ENCODE measurements at regions not wholly inside any gene's neighbourhood (a gene's known extent, or its start where the extent isn't known, plus 50 kb on each side); places are given as distances from the start of the nearest gene placed in this dataset.

- Histone ChIP-seq H3K27me3 (ENCODE audit: control insufficient read depth, insufficient read depth, low read length) (no peaks in the 10 kb centered on the region), H3K56ac (ENCODE audit: extremely low read depth, insufficient read depth, low read length) (no peak overlapping the region), H2AK9ac (replicated peaks; ENCODE audit: low read depth, low read length, poor library complexity) (no peak overlapping the region), H4K20me1 (ENCODE audit: insufficient read depth, low read length) (no peaks in the 10 kb centered on the region), H3K4ac (ENCODE audit: low read depth, low read length) (no peak overlapping the region), H3K9me1 (ENCODE audit: insufficient read depth, low read length) (no peaks in the 10 kb centered on the region), H2BK15ac (ENCODE audit: low read depth, low read length) (no peak overlapping the region), H3K27ac (ENCODE audit: insufficient read depth, low read length) (no peak overlapping the region), H3K18ac (ENCODE audit: low read depth, low read length) (no peak overlapping the region), H2BK120ac (ENCODE audit: low read depth, low read length) (no peak overlapping the region), H2AFZ (replicated peaks; ENCODE audit: low read length, poor library complexity) (no peak overlapping the region), H3K36me3 (ENCODE audit: control insufficient read depth, insufficient read depth, low read length) (no peaks in the 10 kb centered on the region), H4K8ac (ENCODE audit: low read depth in 2 of 2, low read length in 2 of 2) (no peak overlapping the region), H2BK20ac (ENCODE audit: low read depth, low read length) (no peak overlapping the region), H2AK5ac (ENCODE audit: low read depth, low read length) (no peak overlapping the region), H3K79me1 (ENCODE audit: low read depth in 1 of 2, low read length in 2 of 2) (no peaks in the 10 kb centered on the region), H4K5ac (ENCODE audit: low read depth, low read length) (no peak overlapping the region), H4K91ac (ENCODE audit: insufficient read depth, low read depth, low read length) (no peak overlapping the region), H3K4me1 (ENCODE audit: control insufficient read depth, insufficient read depth, low read length) (no peaks in the 10 kb centered on the region), H2BK5ac (ENCODE audit: low read depth, low read length, poor library complexity, severe bottlenecking) (no peak overlapping the region), H3K4me2 (ENCODE audit: low read depth, low read length) (no peak overlapping the region), H3K9ac (ENCODE audit: low read depth, low read length) (no peak overlapping the region), H3K14ac (replicated peaks; ENCODE audit: low read depth, low read length) (no peak overlapping the region), H3K4me3 (ENCODE audit: insufficient read depth, low read depth, low read length) (no peak overlapping the region), H3K9me3 (ENCODE audit: control insufficient read depth, insufficient read depth, low read length) (peaks cover 75% of the 10 kb centered on the region), H3K23ac (ENCODE audit: low read depth, low read length) (no peak overlapping the region)
- intact Hi-C loops (cut with micrococcal nuclease) (no loop called here), dilution Hi-C loops (cut with HindIII; ENCODE audit: low sequenced_read_pairs, unreplicated experiment) (no loop called here), in situ Hi-C loops (cut with MboI; ENCODE audit: low sequenced_read_pairs) (no loop called here)
- ChIA-PET POLR2A (ENCODE audit: unreplicated experiment) (no interaction called here), CTCF (no interaction called here)
- 85% methylated on average over 9 of the region's 11 CpGs; no CpG with 5 or more reads in 1 of the 2 experiments for WGBS, 2 experiments (ENCODE audit: extremely low coverage in 2 of 2, insufficient read length in 1 of 2)
- TF ChIP-seq RFX5 (IDR thresholded peaks at IDR 0.05; ENCODE audit: low read depth, low read length) (no peak), NFE2L2 (IDR thresholded peaks at IDR 0.05; ENCODE audit: low read depth, low read length) (no peak), USF2 (IDR thresholded peaks at IDR 0.05; ENCODE audit: low read depth, low read length) (no peak), MAZ (IDR thresholded peaks at IDR 0.05; ENCODE audit: borderline replicate concordance, low read depth, low read length) (no peak), POLR2A (IDR thresholded peaks at IDR 0.05; ENCODE audit: low read depth, low read length) (no peak), FOS (IDR thresholded peaks at IDR 0.05; ENCODE audit: low read depth, low read length) (no peak), CEBPB (IDR thresholded peaks at IDR 0.05; ENCODE audit: low read depth, low read length) (no peak), CHD1 (IDR thresholded peaks at IDR 0.05; ENCODE audit: low read depth, low read length) (no peak), MAFK (IDR thresholded peaks at IDR 0.05; ENCODE audit: low read depth, low read length) (no peak), SMC3 (IDR thresholded peaks at IDR 0.05; ENCODE audit: low read depth, low read length) (no peak), RAD21 (IDR thresholded peaks at IDR 0.05; ENCODE audit: low read length) (no peak), RCOR1 (IDR thresholded peaks at IDR 0.05; ENCODE audit: insufficient replicate concordance, low read length) (no peak), MXI1 (IDR thresholded peaks at IDR 0.05; ENCODE audit: borderline replicate concordance, low read depth, low read length) (no peak), BHLHE40 (IDR thresholded peaks at IDR 0.05; ENCODE audit: low read depth, low read length) (no peak)
- TF ChIP-seq, protein P1, sequence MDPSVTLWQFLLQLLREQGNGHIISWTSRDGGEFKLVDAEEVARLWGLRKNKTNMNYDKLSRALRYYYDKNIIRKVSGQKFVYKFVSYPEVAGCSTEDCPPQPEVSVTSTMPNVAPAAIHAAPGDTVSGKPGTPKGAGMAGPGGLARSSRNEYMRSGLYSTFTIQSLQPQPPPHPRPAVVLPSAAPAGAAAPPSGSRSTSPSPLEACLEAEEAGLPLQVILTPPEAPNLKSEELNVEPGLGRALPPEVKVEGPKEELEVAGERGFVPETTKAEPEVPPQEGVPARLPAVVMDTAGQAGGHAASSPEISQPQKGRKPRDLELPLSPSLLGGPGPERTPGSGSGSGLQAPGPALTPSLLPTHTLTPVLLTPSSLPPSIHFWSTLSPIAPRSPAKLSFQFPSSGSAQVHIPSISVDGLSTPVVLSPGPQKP (IDR thresholded peaks at IDR 0.05; ENCODE audit: borderline replicate concordance, low read depth, low read length): no peak
- no TSS peak for BruUV-seq (replicated peaks)
- DNase-seq: no peak
- ATAC-seq (ENCODE audit: low read depth): no peak
Observed at GRCh38 chr9:135225619-135226228, 138.3 kb downstream of the OLFM1 start.

Measured in IMR-90 (cell line).